ENCODE measurements at regions not wholly inside any gene's neighbourhood (a gene's known extent, or its start where the extent isn't known, plus 50 kb on each side); places are given as distances from the start of the nearest gene placed in this dataset.
"Not testable (repeated sequence)": the region's sequence is repeated elsewhere in the genome, so short reads cannot be mapped to it uniquely, and the experiment has no call there.

DNA sequence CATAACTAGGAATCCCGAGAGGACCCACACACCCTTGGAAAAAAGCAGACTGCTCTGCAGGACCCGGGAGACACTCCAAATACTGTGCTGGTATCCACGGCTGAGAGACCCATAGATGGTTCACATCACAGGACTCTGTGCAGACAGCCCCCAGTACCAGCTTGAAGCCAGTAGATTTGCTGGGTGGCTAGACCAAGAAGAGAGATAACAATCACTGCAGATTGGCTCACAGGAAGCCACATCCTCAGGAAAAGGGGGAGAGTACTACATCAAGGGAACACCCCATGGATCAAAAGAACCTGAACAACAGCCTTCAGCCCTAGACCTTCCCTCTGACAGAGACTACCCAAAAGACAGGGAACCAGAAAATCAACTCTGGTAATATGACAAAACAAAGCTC, 223.8 kb upstream of the LRATD1 start:
- DNase-seq = no peak

DNA sequence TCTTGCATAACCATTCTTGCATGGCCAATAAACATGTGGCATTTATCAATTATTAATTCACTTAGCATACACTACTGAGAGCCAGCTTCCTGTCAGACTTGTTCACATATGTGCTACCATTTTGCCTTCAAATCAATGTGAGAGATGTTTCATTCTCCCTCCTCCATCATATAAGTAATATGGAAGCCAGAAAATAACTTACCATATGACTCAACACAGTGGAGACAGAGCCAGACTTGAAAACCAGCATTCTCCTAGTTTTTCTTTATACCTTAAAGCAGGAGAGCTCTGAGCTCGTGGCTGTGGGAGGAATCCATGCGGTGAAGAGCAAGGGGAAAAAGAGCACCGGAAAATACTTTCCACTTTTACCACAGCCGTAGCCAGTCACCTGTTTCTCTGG, 215.0 kb upstream of the LRATD1 start:
- no peak for DNase-seq

DNA sequence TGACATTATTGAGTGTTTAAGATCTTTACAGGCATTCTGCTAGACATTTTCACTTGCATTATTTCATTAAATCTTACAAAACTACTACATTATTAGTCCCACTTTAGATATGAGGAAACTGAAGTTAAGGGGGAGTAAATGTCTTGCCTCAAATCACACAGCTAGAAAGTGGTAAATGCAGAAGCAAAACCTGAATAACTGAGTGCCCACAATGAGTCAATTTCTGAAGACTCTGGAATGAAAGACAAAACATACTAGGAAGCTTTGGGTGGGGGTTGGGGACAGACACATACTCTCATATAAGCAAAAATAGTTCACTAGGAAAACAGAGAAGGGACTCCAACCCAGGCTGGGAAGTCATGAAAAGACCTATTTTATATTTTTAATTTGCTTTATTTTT, 214.4 kb upstream of the LRATD1 start:
- no peak for DNase-seq

DNA sequence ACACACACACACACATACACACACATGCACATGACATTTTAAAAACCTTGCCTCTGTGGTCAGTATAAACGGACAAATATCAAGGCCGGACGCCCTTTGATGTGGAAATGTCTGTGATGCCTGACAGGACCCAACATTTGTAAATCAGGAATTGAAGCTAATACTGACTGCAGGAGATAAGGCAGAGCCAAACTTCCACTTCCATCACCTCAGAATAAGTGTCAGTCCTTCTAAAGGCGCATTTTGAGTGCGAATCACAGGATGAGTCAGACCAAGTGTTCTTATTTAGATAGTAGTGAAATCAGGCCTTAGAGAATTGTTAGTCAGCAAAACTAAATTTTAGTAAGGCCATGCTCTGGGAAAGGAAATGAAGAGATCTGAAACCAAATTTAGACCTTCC, 211.7 kb upstream of the LRATD1 start:
- no peak for DNase-seq

DNA sequence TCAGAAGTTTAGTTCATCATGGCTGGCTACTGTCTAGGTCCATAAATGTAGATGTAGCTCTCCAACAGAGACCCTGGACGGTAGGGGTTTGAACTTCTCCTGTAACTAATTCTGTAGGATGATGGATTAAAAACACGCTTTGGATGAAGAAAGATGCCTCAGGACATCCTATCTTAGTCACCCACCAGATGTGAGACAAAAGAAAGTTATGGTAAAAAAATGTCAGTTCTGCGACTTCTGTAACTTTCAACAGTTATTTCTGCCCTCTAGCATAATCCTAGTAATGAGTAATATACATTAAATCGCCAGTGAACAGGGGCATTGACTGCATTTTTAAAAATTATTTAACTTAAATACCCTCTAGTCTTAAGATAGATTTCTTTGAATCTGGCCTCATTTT, 210.1 kb upstream of the LRATD1 start:
- DNase-seq = no peak

DNA sequence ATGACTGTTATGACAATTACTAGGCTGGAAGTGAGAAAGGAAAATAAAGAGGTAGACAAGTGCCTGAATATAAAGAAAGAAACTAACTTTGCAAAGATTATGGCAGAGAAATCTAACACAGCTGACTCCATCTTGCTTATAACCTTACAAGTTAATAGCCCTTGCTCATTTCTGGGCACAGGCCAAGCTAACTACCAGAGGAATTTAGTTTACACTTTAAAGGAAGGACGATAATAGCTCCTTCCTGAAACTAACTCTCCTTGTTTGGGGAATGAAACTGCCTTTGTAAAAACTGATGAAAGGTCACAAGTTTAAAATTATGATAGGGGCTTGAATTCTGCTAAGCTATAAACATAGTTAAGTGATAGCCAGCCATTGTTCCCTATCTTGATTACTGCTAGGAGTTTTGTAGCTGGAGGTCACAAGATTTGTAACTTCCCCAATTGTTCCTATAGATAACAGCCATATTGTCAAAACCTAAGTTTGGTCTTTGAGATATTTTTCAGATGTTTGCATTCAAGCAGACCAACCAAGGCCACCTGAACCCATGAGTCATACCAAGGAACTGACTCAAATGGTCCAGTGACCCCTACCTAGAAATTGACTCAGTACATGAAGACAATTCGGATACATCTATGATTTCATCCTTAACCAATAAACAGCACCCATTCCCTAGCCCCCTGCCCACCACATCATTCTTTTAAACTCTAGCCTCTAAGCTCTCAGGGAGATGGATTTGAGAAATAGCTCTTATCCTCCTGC, 209.2 kb upstream of the LRATD1 start:
- no peak for DNase-seq

DNA sequence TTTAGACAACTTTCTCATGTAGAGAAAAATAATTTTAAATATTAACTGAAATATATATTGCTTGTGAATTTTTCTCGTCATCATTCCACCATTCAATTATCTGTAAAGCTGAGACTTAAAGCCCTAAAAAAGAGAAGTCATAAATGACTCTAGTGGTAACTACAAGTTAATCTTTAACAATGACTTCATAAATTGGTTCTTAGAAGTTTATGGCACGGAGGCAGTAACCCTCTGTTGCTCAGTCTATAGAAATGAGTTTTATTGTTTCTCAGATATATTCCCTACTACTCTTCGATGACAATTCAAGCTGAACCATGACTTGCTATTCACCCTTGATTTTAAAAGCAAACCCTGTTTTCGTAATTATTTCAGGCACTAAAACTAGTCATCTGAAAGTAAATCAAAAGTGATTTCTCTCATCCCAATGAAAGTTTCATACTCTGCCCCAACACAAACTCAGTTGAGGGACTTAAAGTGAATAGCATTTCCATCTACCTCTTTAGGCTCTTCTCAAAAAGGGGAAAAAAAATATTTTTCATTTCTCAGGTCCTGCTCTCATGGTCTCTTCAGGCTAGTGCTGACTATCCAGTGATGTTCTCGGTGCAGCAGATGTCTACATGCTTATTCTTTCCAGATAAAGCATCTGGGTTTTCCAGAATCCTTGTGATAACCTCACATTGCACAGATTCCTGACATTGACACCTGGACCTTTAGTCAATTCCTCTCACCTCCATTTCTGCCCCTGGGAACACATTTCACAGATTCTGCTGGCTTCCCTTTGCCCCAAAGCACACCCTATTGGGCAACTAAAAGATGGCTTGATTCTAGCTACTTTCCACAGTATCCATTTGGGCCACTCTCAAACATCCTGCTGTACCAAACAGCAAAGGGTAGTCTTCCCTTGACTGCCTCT, 207.8 kb upstream of the LRATD1 start:
- no peak for DNase-seq

DNA sequence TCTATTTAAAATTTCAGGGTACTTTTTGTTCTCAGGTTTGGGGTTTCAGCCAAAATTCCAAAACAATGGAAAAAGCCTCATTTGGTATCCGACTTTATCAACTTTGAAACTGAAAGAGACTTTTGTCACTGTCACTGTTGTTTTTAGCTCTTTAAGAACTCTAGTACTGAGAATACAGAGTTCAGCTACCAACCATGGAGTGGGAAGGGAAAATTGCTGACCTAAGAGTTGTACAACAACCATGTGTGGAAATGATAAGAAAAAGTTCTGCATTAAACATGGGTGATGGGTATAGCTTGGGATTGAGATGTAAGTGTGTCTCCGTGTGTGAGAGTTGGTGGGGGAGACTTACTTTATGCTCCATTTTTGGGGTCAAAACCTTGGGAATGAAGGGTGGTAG, 206.6 kb upstream of the LRATD1 start:
- DNase-seq = no peak

DNA sequence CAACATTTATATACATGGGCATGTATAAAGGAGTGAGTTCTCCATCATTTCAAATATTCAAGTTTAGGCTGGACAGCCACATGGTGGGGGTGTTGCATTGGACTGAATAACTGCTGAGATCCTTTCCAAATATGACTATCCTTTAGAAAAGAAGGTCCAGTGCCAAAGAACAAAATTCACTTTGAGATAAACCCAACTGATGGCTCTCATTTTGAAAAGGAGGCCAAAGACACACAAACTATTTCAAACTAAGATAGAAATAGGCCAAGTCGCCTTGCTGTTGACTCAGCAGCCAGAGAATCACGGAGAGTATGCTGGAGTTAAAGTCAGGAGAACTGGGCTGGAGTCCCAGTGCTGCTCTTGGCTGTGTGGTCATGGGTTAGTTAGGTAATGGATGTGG, 204.5 kb upstream of the LRATD1 start:
- no peak for DNase-seq

DNA sequence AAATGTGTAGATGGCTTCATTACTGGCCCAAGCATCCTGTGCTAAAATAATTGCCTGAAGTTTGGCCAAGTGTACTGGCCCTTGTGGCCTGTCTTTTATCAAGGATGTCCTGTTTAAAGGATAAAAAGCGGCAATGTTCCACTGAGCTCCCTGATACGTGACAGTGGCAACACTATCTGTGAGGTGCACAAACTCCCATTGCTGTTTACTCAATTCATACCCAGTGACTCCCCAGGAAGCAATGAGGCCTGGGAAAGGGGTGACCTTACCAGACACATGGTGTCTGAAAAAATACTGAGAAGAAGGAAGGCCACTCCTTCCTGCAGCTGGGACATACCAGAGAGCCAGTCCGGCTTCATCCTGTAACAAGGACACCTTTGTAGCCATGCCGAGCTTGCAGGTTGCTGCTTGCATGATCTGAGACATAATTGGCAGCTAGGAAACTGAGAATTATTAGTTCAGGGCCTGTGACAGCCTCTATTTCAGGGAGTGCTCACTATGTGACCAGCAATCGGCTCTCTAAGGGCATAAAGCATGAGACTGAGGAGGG, 198.5 kb upstream of the LRATD1 start:
- DNase-seq = no peak

DNA sequence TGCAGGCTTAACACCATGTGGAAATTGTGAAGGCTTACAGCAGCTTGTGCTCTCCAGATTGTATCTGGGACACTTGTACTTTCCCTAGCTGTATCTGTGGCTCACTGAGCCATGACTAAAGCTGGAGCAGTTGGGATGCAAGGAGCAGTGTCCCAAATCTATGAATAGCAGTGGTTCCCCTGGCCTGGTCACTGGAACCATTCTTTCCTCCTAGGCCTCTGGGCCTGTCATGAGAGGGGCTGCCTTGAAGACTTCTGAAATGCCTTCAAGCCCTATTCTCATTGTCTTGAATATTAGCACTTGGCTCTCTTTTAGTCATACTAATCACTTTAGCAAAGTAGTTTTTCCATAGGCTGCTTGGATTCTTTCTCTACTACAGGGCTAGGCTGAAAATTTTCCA, 186.8 kb upstream of the LRATD1 start:
- no peak for DNase-seq

DNA sequence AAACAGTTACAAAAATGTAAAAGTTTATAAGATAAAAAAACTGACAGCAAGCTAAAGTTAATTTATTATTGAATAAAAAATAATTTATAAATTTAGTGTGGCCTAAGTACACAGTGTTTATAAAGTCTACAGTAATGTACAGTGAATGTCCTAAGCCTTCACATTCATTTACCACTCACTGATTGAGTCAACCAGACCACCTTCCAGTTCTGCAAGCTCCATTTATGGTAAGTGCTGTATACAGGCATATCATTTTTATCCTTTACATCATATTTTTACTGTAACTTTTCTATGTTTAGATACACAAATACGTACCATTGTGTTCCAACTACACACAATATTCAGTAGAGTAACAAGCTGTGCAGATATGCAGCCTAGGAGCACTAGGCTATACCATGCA, 184.2 kb upstream of the LRATD1 start:
- DNase-seq = no peak

DNA sequence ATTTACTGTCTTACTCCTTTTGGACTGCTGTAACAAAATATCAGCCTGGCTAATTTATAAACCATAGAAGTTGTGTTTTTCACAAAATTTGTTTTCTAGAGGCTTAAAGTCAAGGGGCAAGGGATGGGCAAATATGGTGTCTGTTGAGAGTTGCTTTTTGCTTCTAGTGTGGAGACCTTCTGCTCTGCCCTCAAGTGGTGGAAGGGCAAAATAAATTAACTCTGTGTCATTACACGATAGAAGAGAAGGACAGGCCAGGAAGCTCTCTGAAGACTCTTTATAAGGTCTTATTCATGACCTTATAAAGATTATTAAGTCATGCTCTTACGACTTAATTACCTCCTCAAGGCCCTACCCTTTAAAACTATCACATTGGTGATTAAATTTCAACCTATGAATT, 181.2 kb upstream of the LRATD1 start:
- DNase-seq = no peak

DNA sequence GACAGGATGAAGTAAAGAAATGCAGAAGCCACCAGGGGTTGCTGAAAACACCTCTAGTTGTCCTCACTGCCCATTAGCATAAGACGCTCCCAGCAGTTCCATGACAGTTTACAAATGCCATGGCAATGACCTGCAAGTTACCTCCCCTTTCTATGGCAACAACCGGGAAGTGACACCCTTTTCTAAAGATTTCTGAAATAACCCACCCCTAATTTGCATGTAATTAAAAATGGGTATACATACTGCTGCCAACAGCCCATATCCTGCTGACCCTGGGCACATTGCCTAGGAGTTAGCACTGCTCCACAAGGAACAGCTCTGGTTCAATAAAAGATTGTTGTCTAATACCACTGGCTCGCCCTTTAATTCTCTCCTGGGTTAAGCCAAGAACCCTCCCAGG, 178.3 kb upstream of the LRATD1 start:
- no peak for DNase-seq

DNA sequence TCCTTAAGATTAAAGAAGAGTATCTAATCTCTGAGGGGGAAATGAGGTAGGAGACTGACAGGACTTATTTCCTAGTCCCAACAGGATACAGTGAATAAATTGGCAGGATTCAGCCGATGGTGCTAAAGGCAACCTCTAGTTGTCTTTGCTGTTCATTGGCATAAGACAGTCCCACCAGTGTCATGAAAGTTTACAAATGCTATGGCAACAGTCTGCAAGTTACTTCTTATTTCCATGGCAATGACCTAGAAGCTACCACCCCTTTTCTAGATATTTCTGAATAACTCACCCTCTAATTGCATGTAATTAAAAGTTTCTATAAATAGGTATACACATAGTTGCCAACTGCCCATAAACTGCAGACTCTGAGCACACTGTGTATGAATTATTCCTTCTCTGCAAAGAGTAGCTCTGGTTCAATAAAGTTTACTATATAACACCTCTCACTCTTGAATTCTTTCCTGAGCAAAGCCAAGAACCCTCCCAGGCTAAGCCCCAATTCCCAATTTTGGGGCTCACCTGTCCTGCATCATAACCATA, 172.7 kb upstream of the LRATD1 start:
- no peak for DNase-seq

DNA sequence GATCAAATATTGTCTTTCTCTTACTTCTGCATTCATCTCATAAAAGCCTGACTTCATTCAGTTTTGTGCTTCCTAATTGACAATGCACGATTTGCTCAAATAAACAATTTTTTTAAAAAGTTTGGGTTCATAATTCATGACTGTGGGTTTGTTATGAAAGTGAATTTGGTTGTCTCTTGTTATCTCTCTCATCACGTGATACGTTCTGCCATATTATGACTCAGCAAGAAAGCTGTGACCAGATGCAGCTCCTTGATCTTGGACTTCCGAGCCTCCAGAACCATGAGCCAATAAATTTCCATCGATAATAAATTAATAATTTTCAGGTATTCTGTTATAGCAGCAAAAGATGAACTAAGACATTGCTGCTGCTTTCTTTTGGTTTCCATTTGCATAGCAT, 156.5 kb upstream of the LRATD1 start:
- no peak for DNase-seq

DNA sequence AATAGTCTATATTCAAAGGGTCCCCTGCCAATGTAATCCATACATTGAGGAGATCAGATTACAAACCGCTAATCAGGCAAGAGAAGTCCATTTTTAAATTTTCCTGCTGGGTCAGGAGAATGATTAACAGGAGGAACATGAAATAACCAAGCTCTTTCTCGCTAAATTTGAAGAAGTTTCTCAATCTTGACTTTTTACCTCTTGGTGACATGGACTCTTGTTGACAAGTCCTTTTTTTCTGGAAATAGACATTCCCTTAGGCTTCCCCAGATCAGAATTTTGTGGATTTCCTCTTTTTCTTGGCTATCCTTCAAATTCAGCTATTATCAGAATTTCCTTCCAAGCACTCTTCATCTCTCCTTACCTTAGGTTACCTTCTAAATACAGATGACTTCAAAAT, 153.0 kb upstream of the LRATD1 start:
- DNase-seq = no peak

DNA sequence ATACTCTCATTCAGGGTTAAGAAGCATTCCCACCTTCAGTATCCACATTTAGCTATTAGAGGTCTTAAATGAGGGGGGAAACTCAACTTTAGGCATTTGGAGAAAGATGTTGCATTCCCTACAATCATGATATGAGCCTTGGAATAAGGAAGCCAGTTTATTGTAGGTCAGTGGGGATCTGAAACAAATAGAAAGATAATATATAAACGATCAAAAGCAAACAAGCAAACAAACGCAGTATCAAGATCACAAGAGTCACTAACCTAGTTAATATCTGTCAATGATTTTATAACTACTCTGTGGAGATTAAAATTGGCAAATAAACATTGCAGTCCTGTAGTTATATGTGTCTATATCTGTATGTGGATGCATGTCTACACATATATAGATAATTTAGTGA, 152.4 kb upstream of the LRATD1 start:
- no peak for DNase-seq

DNA sequence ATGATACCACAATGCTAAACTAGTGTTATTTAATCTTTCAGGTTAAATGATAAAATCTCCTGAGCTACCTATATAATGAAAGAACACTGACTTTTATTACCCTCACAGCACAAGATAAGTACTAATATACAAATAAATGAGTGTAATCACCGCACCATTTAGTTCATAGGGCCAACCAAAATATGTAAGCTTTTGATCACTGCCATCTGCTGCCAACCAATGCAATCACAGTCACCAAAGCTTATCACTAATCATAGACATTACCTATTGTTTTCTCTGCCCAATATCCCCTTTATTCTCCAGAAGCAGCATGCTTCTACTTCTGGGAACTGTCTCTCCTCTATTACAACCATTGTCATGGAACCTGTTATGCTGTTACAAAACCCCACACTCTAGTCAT, 151.6 kb upstream of the LRATD1 start:
- no peak for DNase-seq

DNA sequence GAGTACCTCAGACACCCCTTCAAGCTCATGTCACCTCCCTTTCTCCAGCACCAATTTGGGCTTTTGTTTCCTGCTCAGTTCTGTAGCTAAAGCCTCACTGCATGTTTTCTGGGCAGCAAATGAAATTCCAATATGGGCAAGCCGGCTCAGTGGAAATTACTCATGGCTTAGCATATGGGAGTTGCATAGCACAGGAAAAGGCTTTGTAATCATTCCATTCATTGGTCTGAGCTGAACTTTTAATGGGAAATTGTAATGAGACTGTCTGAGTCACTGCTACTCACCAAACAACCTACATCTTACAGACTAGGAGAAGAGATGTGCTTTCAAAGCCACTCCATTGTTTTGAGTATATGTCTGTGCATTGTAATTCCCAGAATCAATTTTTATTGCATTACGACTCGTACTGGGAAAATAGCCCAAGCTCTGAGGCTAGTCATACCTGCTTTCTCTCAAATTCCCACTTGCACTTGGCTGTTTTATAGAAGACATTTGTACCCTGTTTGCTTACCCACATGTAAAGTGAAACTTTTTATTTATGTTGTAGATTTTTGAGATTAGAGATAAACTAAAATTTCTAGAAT, 139.5 kb upstream of the LRATD1 start:
- no peak for DNase-seq

DNA sequence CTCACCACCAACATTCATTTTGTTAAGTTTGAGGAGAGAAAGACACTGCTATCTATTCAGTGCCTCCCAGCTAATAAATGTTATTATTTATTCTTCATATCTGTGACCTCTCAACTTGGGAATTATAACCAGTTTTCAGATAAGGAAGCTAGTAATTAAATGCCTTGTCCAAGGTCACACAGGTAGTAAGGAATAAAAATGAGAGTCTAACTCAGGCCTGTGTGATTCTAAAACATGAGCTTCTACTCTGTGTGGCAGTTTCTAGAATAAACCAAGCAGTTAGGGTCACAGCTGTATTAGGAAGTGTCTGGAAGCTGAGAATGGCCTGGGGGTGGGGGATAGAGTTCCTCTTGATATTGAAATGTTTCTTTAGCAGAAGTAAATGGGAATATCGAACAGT, 137.8 kb upstream of the LRATD1 start:
- DNase-seq = no peak

DNA sequence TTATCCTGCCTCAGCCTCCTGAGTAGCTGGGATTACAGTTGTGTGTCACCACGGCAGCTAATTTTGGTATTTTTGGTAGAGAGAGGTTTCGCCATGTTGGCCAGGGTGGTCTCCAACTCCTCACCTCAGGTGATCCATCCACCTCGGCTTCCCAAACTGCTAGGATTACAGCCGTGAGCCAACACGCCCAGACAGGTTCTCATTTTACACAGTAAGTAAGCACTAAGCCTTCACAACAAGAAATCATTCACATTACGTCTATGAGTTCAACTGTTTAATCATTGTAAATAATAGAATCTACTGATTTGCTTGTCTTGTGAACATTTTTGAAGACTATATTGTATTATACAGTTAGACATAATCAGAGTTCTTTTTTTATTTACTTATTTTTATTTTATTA, 131.5 kb upstream of the LRATD1 start:
- no peak for DNase-seq

DNA sequence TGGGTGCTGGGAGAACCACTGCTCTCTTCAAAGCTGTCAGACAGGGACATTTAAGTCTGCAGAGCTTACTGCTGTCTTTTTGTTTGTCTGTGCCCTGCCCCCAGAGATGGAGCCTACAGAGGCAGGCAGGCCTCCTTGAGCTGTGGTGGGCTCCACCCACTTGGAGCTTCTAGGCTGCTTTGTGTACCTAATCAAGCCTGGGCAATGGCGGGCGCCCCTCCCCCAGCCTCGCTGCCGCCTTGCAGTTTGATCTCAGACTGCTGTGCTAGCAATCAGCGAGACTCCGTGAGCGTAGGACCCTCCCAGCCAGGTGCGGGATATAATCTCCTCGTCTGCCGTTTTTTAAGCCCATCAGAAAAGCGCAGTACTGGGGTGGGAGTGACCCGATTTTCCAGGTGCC, 125.6 kb upstream of the LRATD1 start:
- DNase-seq = not testable (repeated sequence)

DNA sequence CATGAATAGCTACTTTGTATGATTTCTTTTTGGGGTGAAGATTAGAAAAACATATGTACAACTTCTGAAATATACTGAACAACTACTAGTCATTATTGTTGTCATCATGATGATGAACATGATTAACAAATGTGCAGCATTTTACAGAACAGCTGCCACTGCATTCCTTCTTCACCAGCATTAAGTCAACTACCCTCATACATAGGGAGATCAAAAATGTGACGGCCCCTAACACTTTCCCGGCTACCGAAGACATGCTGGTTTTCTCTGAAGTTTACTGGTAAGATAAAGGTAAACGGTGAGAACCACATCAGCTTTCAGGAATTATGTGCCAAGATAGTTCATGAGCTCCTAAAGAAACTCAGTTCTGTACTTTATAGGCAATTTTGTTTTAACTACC, 121.0 kb upstream of the LRATD1 start:
- no peak for DNase-seq
